Mucosa of descending colon (tissue), 3 donors: ENCODE measurements at regions not wholly inside any gene's neighbourhood (a gene's known extent, or its start where the extent isn't known, plus 50 kb on each side); places are given as distances from the start of the nearest gene placed in this dataset.

Experiments used
- ATAC-seq: fragments of 200-7000 bp; cut with Tn5 transposase; one replicate; pipeline ENCODE4 v1.9.1; 2020; ENCODE audit warnings: mild to moderate bottlenecking, moderate library complexity
- DNase-seq, 3 donors: peaks; one replicate each; pipeline ENCODE4 v3.0.0-alpha.2; 2020
- H3K36me3 ChIP-seq: fragments of 200-600 bp; one replicate; pipeline ENCODE4 v1.8.0; 2021; ENCODE audit warnings: low read depth, mild to moderate bottlenecking
- H3K4me1 ChIP-seq: fragments of 200-600 bp; one replicate; pipeline ENCODE4 v1.8.0; 2021; ENCODE audit warnings: low read depth, mild to moderate bottlenecking
- H3K4me3 ChIP-seq: fragments of 200-600 bp; one replicate; pipeline ENCODE4 v1.8.0; 2021; ENCODE audit warnings: mild to moderate bottlenecking
- H3K9me3 ChIP-seq: fragments of 200-600 bp; one replicate; pipeline ENCODE4 v1.8.0; 2021; ENCODE audit warnings: mild to moderate bottlenecking
- intact Hi-C, 2 donors: fragments of 100-400 bp; cut with DNase I in 1 of 2; cut with micrococcal nuclease in 1 of 2; formaldehyde crosslinking; loops; one replicate each; pipeline versions ENCODE4 v1.11.0 to v1.11.1; 2022; cut with DNase I, micrococcal nuclease
- TF ChIP-seq, protein P1 (sequence below): fragments of 200-600 bp; IDR thresholded peaks from one replicate; pipeline ENCODE4 v1.8.0; 2022; ENCODE audit warnings: antibody characterized with exemption, mild to moderate bottlenecking
- donor health status: DM: no; HTN: no; CAD: no; lungs with moderate emphysema.
- donor health status: DM: no; HTN: no; CAD: no.
- donor health status: DM: no; HTN: yes; CAD: no.

DNA sequence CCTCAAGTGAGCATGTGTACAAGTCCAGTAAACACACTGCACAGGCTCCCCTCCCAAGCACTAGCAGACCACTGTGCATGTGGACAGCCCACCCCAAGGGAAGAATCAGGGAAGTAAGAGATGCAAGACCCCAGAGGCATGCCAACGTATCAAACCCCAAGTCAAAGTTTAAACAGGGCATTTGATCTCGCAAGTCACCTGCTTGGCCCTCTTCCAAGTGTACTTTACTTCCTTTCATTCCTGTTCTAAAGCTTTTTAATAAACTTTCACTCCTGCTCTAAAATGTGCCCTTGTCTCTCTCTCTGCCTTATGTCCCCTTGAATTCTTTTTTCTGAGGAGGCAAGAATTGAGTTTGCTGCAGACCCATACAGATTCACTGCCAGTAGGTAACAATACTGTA lies 201.2 kb upstream of the PARD3B start:
- peak in 1 of 3 donors; percentile 46 for DNase-seq
- Histone ChIP-seq H3K4me1 (no peaks in the 10 kb centered on the region), H3K9me3 (no peaks in the 10 kb centered on the region), H3K4me3 (no peak overlapping the region), H3K36me3 (no peaks in the 10 kb centered on the region)
- no peak for ATAC-seq
- intact Hi-C loops, result no loop called here
- TF ChIP-seq, protein P1, sequence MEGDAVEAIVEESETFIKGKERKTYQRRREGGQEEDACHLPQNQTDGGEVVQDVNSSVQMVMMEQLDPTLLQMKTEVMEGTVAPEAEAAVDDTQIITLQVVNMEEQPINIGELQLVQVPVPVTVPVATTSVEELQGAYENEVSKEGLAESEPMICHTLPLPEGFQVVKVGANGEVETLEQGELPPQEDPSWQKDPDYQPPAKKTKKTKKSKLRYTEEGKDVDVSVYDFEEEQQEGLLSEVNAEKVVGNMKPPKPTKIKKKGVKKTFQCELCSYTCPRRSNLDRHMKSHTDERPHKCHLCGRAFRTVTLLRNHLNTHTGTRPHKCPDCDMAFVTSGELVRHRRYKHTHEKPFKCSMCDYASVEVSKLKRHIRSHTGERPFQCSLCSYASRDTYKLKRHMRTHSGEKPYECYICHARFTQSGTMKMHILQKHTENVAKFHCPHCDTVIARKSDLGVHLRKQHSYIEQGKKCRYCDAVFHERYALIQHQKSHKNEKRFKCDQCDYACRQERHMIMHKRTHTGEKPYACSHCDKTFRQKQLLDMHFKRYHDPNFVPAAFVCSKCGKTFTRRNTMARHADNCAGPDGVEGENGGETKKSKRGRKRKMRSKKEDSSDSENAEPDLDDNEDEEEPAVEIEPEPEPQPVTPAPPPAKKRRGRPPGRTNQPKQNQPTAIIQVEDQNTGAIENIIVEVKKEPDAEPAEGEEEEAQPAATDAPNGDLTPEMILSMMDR, result no peak

DNA sequence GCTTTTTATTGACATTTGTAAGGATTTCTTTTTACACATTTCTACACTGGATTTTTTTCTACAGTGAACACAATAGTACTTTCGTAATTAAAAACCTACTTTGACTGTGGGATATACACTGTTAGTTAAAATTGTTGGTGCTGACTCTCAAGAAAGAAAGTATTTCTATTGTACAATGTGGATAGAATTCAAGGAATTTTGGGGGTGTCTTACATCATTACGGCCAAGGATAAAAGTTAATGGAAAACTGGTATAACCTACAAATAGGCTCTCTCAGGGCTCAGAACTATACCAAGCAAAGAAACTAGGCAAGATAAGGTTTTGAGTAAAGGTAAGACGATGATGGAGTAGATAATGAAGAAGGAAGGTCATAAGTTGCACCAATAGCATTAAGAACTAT lies 198.4 kb upstream of the PARD3B start:
- intact Hi-C loops, result no loop called here
- ATAC-seq, result no peak
- no peaks in the 10 kb centered on the region for H3K4me1 ChIP-seq

GRCh38 chr2:204353823-204354222 lies 191.5 kb upstream of the PARD3B start:
- intact Hi-C loops, result no loop called here
- ATAC-seq (no peak), DNase-seq (no peak)
- Histone ChIP-seq H3K36me3 (no peaks in the 10 kb centered on the region), H3K4me3 (no peak overlapping the region), H3K4me1 (no peaks in the 10 kb centered on the region), H3K9me3 (no peaks in the 10 kb centered on the region)
- TF ChIP-seq, protein P1, result no peak

More for the DNA sequence above, 198.4 kb upstream of the PARD3B start:
- no peak for DNase-seq
- no peaks in the 10 kb centered on the region for H3K9me3 ChIP-seq
- TF ChIP-seq, protein P1, result no peak
- no peak overlapping the region for H3K4me3 ChIP-seq
- H3K36me3 ChIP-seq, result no peaks in the 10 kb centered on the region

DNA sequence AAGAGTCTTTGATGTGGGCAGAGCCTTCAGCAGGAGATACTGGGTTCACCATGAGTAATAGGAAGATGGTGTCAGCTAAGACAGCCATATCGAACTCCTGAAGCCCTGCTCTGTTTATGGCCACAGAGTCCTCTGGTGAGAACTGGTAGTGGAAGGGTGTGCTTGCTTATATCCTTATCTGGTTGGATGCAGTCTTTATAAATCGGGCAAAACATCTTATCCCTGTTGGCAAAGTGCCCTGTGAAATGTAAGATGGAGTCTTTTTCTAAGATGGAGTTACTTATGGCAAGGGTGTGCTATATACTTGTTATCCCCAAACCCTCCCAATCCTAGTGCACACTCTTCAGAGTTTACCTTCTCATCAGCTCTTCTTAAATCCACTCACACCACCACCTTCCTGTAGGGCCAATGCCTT lies 190.8 kb upstream of the PARD3B start:
- ATAC-seq, result no peak
- Histone ChIP-seq H3K4me3 (no peak overlapping the region), H3K36me3 (no peaks in the 10 kb centered on the region), H3K9me3 (no peaks in the 10 kb centered on the region), H3K4me1 (no peaks in the 10 kb centered on the region)
- no peak for DNase-seq
- TF ChIP-seq, protein P1, result no peak
- intact Hi-C loops, result no loop called here

- H3K36me3 ChIP-seq, result no peaks in the 10 kb centered on the region
- no peak for ATAC-seq
- intact Hi-C loops, result no loop called here
- H3K4me1 ChIP-seq, result no peaks in the 10 kb centered on the region
- H3K4me3 ChIP-seq, result no peak overlapping the region
- DNase-seq, result no peak
- H3K9me3 ChIP-seq, result no peaks in the 10 kb centered on the region
- TF ChIP-seq, protein P1, result no peak
Measured at GRCh38 chr2:204355688-204356087, 189.6 kb upstream of the PARD3B start.

DNA sequence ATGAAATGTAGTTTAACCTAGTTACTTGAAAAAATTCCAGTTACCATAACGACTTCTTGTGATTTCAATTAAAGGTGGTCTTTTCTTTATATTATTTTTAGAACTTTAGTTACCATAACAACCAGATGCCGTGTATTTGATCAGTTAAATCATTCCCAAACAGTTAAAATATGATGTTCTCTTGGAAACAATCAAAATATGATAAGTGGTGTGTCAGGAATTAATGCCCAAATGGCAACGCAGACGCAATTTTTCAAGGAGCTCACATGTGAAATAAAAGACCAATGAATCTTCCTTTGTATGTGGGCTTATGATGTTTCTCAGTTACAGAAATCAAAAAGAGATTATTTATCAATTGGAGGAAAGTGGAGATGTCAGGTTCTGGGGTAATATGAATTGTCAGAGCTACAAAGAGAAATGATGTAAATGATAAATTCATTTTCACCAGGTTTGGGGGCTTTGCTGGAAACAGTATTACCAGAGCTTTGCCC lies 189.1 kb upstream of the PARD3B start:
- no peak for DNase-seq
- intact Hi-C loops, result no loop called here
- no peak for ATAC-seq
- H3K9me3 ChIP-seq, result no peaks in the 10 kb centered on the region
- no peaks in the 10 kb centered on the region for H3K36me3 ChIP-seq
- TF ChIP-seq, protein P1, result no peak
- no peak overlapping the region for H3K4me3 ChIP-seq
- H3K4me1 ChIP-seq, result no peaks in the 10 kb centered on the region
